G401 (cell line): ENCODE measurements at regions not wholly inside any gene's neighbourhood (a gene's known extent, or its start where the extent isn't known, plus 50 kb on each side); places are given as distances from the start of the nearest gene placed in this dataset.

Source experiments
- DNase-seq: peaks from one replicate; pipeline ENCODE4 v3.0.0-alpha.2; 2015; ENCODE audit warnings: low spot score
- in situ Hi-C: cut with HindIII; loops from 2 replicates; pipeline ENCODE4 v1.10.0; 2016; ENCODE audit warnings: low sequenced_read_pairs, mixed read lengths

DNA sequence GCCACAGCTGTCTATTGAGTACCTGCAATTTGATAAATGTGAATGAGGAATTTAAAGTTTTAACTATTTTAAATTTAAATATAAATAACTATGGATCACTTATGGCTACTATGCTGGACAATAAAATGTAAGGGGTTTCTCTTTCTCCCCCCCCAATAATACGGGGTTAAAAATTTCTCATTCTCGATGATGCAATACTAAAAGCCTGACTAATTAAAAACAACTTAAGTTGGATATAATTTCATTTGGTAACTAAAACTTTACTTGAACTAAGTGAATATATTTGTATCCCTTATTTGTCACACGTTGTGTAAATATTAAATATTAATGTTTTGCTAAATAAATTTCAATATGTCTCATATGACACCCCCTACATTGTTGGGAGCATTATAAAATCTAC is 297.3 kb downstream of the GRB14 start:
- in situ Hi-C loops = no loop called here
- no peak for DNase-seq

DNA sequence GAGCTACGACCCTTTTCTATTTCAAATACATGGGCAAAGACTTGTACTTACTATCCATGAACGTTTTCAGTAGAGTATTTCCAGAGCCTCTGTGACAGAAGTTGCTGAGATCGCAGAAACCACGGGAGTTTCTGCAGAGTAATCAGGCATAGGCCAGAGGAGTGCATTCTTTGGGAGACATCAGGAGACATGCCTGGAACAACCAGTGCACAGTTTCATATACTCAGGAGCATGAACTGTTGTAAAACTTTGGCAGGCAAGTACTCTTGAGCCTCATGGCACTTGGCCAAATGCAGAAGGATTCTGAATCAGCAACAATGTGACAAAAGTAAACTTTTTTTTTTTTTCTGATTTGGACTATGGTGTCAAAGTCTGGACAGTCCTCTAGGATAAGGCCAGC is 307.1 kb downstream of the GRB14 start:
- peak; percentile 5 for DNase-seq
- in situ Hi-C loops = no loop called here

GRCh38 chr2:164306872-164307271 is 314.4 kb downstream of the GRB14 start:
- in situ Hi-C loops = no loop called here
- no peak for DNase-seq

GRCh38 chr2:164302786-164303185 is 318.5 kb downstream of the GRB14 start:
- in situ Hi-C loops = no loop called here

GRCh38 chr2:164288235-164288634 is 333.0 kb downstream of the GRB14 start:
- in situ Hi-C loops = no loop called here
- DNase-seq = no peak

More at GRCh38 chr2:164302786-164303185, 318.5 kb downstream of the GRB14 start:
- no peak for DNase-seq

- in situ Hi-C loops = no loop called here
- DNase-seq = peak; percentile 10
Measured at GRCh38 chr2:164287056-164287455, 334.2 kb downstream of the GRB14 start.

GRCh38 chr2:164285576-164285975 is 335.7 kb downstream of the GRB14 start:
- peak; percentile 5 for DNase-seq
- in situ Hi-C loops = no loop called here

- in situ Hi-C loops = no loop called here
- DNase-seq = no peak
Measured at GRCh38 chr2:164281896-164282295, 339.4 kb downstream of the GRB14 start.

GRCh38 chr2:164275659-164276058 is 345.6 kb downstream of the GRB14 start:
- in situ Hi-C loops = no loop called here
- DNase-seq = no peak

- no peak for DNase-seq
- in situ Hi-C loops = no loop called here
Measured at GRCh38 chr2:164260506-164260905, 360.8 kb downstream of the GRB14 start.

- in situ Hi-C loops = no loop called here
- DNase-seq = no peak
Measured at GRCh38 chr2:164257742-164258141, 363.5 kb downstream of the GRB14 start.

GRCh38 chr2:164252568-164253287 is 368.6 kb downstream of the GRB14 start:
- no peak for DNase-seq

DNA sequence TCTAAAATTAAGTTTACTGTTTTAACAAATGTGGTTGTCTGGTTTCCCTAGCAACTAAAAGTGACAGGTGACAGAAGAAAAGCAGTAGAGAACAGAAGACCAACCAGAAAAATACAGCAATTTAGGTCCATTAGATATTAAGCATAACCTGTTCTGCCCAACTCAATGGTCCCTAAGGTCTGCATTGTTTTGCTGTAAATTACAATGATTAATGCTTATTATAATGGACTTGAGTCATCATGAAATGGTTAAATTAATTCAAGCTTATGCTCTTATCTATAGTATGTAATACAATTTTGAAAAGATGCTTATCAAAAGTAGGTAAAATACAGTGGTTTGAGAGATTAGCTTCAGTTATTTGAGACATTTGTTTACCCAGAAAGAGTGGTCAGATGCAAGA is 378.0 kb downstream of the GRB14 start:
- in situ Hi-C loops = no loop called here

More at GRCh38 chr2:164252568-164253287, 368.6 kb downstream of the GRB14 start:
- in situ Hi-C loops = no loop called here

GRCh38 chr2:164242409-164242808 is 378.9 kb downstream of the GRB14 start:
- DNase-seq = no peak
- in situ Hi-C loops = no loop called here

More for the DNA sequence above, 378.0 kb downstream of the GRB14 start:
- no peak for DNase-seq

DNA sequence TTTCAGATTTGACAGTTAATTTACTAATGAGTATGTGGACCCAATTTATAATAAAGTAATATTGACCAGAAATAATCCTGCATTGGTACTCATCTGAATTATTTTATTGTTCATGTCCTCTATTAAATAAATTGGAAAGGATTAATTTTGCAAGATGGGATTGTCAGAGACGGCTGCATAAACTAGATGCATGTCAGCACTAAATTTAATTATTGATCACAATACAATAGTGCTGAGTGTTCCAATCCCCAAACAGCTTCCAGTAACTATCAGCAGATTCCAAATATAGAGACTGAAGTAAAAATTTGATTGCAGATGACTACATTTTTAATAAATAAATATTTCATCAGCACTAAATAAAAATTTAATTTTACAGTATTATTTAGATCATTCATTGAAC is 387.2 kb downstream of the GRB14 start:
- in situ Hi-C loops = no loop called here
- no peak for DNase-seq

GRCh38 chr2:164224007-164224406 is 397.3 kb downstream of the GRB14 start:
- in situ Hi-C loops = no loop called here

GRCh38 chr2:164221473-164221872 is 399.8 kb downstream of the GRB14 start:
- no peak for DNase-seq
- in situ Hi-C loops = no loop called here

More at GRCh38 chr2:164224007-164224406, 397.3 kb downstream of the GRB14 start:
- no peak for DNase-seq

GRCh38 chr2:164220265-164220664 is 401.0 kb downstream of the GRB14 start:
- in situ Hi-C loops = no loop called here
- no peak for DNase-seq

- in situ Hi-C loops = no loop called here
- no peak for DNase-seq
Measured at GRCh38 chr2:164213916-164214315, 407.4 kb downstream of the GRB14 start.

DNA sequence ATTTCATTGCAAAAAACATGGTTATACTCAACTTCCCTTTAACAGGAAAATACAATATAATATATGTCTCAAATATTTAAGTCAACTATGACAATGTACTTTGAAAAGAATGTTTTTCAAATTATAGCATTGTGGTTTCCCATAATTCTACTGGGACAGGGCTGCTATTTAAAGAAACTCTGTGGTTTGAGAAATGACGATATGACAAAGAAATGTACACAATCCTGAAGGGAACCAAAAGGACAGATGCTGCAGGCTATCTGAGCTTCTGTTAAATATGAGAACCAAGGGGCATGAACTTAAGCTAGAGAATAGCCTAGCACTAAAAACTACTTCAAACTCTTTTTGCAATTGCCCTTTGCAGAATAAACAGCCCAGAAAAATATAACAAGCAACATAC is 415.9 kb downstream of the GRB14 start:
- in situ Hi-C loops = no loop called here
- DNase-seq = no peak

- DNase-seq = no peak
- in situ Hi-C loops = no loop called here
Measured at GRCh38 chr2:164203131-164203530, 418.2 kb downstream of the GRB14 start.
